Astrocyte of the cerebellum (primary cell): ENCODE measurements at regions not wholly inside any gene's neighbourhood (a gene's known extent, or its start where the extent isn't known, plus 50 kb on each side); places are given as distances from the start of the nearest gene placed in this dataset.
"Not testable (repeated sequence)": the region's sequence is repeated elsewhere in the genome, so short reads cannot be mapped to it uniquely, and the experiment has no call there.

ENCODE experiments used
- DNase-seq: peaks from one replicate; pipeline ENCODE4 v3.0.0-alpha.2; 2011; ENCODE audit warnings: low read depth
- H3K4me3 ChIP-seq: 2 replicates; pipeline ENCODE4 v1.5.1; 2011; ENCODE audit warnings: mild to moderate bottlenecking, low read depth, low read length, moderate library complexity
- CTCF ChIP-seq: IDR thresholded peaks from 2 replicates; pipeline ENCODE4 v1.5.1; 2012; ENCODE audit warnings: low read length, low read depth, moderate library complexity, mild to moderate bottlenecking; ENCODE audit errors: missing control alignments
- in situ Hi-C: cut with HindIII; loops from 2 replicates; pipeline ENCODE4 v1.10.0; 2017; ENCODE audit warnings: low sequenced_read_pairs

GRCh38 chr12:116672842-116673516 is 64.9 kb downstream of the SPRING1 start:
- in situ Hi-C loops: no loop called here
- no peak for DNase-seq
- no peak for TF ChIP-seq CTCF
- H3K4me3 ChIP-seq: no peak overlapping the region

- DNase-seq: no peak
- in situ Hi-C loops: no loop called here
- no peak for TF ChIP-seq CTCF
These were observed 65.9 kb downstream of the SPRING1 start for GRCh38 chr12:116672010-116672409.

GRCh38 chr12:116670859-116671258 is 67.0 kb downstream of the SPRING1 start:
- H3K4me3 ChIP-seq: no peak overlapping the region
- no peak for DNase-seq
- in situ Hi-C loops: no loop called here
- TF ChIP-seq CTCF: no peak

More at GRCh38 chr12:116672010-116672409, 65.9 kb downstream of the SPRING1 start:
- H3K4me3 ChIP-seq: no peak overlapping the region

DNA sequence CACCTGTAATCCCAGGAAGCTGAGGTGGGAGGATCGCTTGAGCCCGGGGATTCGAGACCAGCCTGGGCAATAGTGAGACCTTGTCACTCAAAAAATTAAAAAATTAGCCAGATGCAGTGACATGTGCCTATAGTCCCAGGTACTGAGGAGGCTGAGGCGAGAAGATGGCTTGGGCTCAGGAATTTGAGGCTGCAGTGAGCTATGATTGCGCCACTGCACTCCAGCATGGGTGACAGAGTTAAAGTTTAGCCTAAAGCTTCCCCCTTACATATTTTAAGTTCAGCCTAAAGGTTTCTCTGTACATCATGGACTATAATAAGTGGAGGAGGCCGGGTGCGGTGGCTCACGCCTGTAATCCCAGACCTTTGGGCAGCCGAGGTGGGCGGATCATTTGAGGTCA is 70.1 kb downstream of the SPRING1 start:
- DNase-seq: no peak
- in situ Hi-C loops: no loop called here
- TF ChIP-seq CTCF: no peak
- no peak overlapping the region for H3K4me3 ChIP-seq

DNA sequence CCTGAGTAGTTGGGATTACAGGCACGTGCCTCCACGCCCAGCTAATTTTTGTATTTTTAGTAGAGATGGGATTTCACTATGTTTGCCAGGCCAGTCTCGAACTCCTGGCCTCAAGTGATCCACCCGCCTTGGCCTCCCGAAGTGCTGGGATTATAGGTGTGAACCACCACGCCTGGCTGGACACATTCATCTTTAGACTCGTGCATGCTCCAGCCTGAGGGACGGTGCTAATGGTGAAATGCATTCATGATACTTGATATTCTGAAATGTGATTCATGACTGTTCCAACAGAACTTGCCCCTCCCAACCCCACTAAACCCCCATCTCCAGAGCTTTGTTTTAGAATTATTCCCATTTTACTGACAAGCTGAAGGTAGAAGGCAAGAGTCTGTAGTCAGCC is 71.0 kb downstream of the SPRING1 start:
- DNase-seq, in situ Hi-C loops, H3K4me3 ChIP-seq: not testable (repeated sequence)

DNA sequence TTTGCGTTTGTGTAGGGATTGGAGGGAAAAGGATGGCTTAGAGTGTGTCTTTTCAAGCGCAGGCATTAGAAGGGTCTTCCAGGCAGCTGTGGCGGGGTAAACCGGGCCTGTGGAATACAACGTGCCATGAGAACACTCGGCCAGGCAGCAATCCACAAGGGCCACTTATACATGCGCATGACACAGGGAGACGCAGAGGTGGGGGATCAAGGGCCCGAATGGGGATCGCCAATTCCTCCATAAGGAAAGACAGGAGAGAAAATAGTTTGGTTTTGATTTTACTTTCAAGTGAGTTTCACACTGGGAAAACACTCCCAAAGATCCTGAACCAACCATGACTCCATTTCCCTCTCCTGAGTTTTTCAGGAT is 71.6 kb downstream of the SPRING1 start:
- DNase-seq: no peak
- no peak for TF ChIP-seq CTCF
- no peak overlapping the region for H3K4me3 ChIP-seq
- in situ Hi-C loops: no loop called here

DNA sequence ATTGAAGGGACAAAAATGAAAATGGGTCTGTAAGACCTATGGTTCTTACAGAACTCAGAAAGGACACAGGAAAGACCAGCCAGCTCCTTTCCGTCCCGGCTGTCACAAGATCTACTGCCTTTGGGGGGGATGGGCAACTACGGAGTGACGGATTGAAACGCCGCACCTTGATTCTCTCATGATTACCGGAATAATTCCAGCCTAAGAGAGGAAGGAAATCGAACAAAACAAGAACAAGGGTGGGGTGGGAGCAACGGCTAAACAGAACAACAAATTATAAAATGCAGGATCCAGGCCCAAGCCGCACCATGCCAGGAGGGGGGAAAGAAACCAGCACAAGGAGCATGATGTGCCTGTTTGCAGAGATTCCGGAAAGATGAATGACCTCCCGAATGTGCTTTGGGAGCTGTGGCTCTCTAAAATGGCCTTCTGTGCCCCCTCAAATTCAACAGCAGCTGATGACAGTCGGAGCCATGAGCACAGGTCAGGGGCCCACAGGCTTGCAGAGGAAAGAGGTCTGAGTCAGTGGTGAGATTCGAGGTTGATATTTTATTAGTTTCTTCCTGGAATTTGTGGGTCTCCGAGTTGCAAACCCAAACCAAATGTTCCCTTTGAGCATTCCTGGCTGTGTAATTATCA is 72.1 kb downstream of the SPRING1 start:
- DNase-seq: no peak
- TF ChIP-seq CTCF: no peak
- in situ Hi-C loops: no loop called here

More for the DNA sequence above, 72.1 kb downstream of the SPRING1 start:
- no peak overlapping the region for H3K4me3 ChIP-seq
